ENCODE measurements at regions not wholly inside any gene's neighbourhood (a gene's known extent, or its start where the extent isn't known, plus 50 kb on each side); places are given as distances from the start of the nearest gene placed in this dataset.

GRCh38 chr4:156596706-156597329 lies 374.8 kb downstream of the PDGFC start:
- no peak overlapping the region for H4K5ac ChIP-seq (ENCODE audit: low read depth, low read length)
- dilution Hi-C loops (cut with HindIII; ENCODE audit: low sequenced_read_pairs, unreplicated experiment) (no loop called here), intact Hi-C loops (cut with micrococcal nuclease) (loop anchor here (5.0 kb wide), 1 partner anchor 530 kb away; no protein-coding TSS in a partner anchor), in situ Hi-C loops (cut with MboI; ENCODE audit: low sequenced_read_pairs) (no loop called here)
- no peak overlapping the region for H3K23ac ChIP-seq (ENCODE audit: low read depth, low read length)
- no peaks in the 10 kb centered on the region for H3K27me3 ChIP-seq (ENCODE audit: control insufficient read depth, insufficient read depth, low read length)
- H2BK20ac ChIP-seq (ENCODE audit: low read depth, low read length) = no peak overlapping the region
- H3K4me3 ChIP-seq (ENCODE audit: insufficient read depth, low read depth, low read length) = no peak overlapping the region
- ChIA-PET CTCF (no interaction called here), POLR2A (ENCODE audit: unreplicated experiment) (no interaction called here)
- H3K36me3 ChIP-seq (ENCODE audit: control insufficient read depth, insufficient read depth, low read length) = no peaks in the 10 kb centered on the region
- WGBS, 2 experiments (ENCODE audit: extremely low coverage in 2 of 2, insufficient read length in 1 of 2) = no CpG with 5 or more reads among the region's 4 CpGs
- H3K4ac ChIP-seq (ENCODE audit: low read depth, low read length) = no peak overlapping the region
- no peak overlapping the region for H4K91ac ChIP-seq (ENCODE audit: insufficient read depth, low read depth, low read length)
- TF ChIP-seq CTCF (conservative IDR thresholded peaks at IDR 0.05; ENCODE audit: low read depth, low read length) (no peak), RCOR1 (IDR thresholded peaks at IDR 0.05; ENCODE audit: insufficient replicate concordance, low read length) (no peak), NFE2L2 (IDR thresholded peaks at IDR 0.05; ENCODE audit: low read depth, low read length) (no peak), FOS (IDR thresholded peaks at IDR 0.05; ENCODE audit: low read depth, low read length) (no peak), MAZ (IDR thresholded peaks at IDR 0.05; ENCODE audit: borderline replicate concordance, low read depth, low read length) (no peak), CEBPB (IDR thresholded peaks at IDR 0.05; ENCODE audit: low read depth, low read length) (no peak), RAD21 (IDR thresholded peaks at IDR 0.05; ENCODE audit: low read length) (no peak)
- DNase-seq (no peak), ATAC-seq (ENCODE audit: low read depth) (no peak)
- peaks cover 3% of the 10 kb centered on the region; the same call in 1 of the 2 replicates for H3K9me1 ChIP-seq (ENCODE audit: insufficient read depth, low read length)
- H2BK5ac ChIP-seq (ENCODE audit: low read depth, low read length, poor library complexity, severe bottlenecking) = no peak overlapping the region
- no peak overlapping the region for H2AK9ac ChIP-seq (replicated peaks; ENCODE audit: low read depth, low read length, poor library complexity)
- no peak overlapping the region for H3K9ac ChIP-seq (ENCODE audit: low read depth, low read length)
- H3K18ac ChIP-seq (ENCODE audit: low read depth, low read length) = no peak overlapping the region
- H3K14ac ChIP-seq (replicated peaks; ENCODE audit: low read depth, low read length) = no peak overlapping the region
- H2AK5ac ChIP-seq (ENCODE audit: low read depth, low read length) = no peak overlapping the region
- H3K9me3 ChIP-seq (ENCODE audit: control insufficient read depth, insufficient read depth, low read length) = no peaks in the 10 kb centered on the region
- no peak overlapping the region for H2BK15ac ChIP-seq (ENCODE audit: low read depth, low read length)
- no peak overlapping the region for H3K4me2 ChIP-seq (ENCODE audit: low read depth, low read length)
- H3K56ac ChIP-seq (ENCODE audit: extremely low read depth, insufficient read depth, low read length) = no peak overlapping the region
- H2BK120ac ChIP-seq (ENCODE audit: low read depth, low read length) = no peak overlapping the region
- no peak overlapping the region for H3K27ac ChIP-seq (ENCODE audit: insufficient read depth, low read length)
- H3K4me1 ChIP-seq (ENCODE audit: control insufficient read depth, insufficient read depth, low read length) = peaks cover 3% of the 10 kb centered on the region; the same call in 1 of the 2 replicates
- BruUV-seq (replicated peaks) = no TSS peak
- no peak overlapping the region for H2AFZ ChIP-seq (replicated peaks; ENCODE audit: low read length, poor library complexity)
- no peak overlapping the region for H4K8ac ChIP-seq (ENCODE audit: low read depth in 2 of 2, low read length in 2 of 2)
- no peaks in the 10 kb centered on the region for H3K79me1 ChIP-seq (ENCODE audit: low read depth in 1 of 2, low read length in 2 of 2)
- no peaks in the 10 kb centered on the region for H4K20me1 ChIP-seq (ENCODE audit: insufficient read depth, low read length)
